ENCODE measurements at regions not wholly inside any gene's neighbourhood (a gene's known extent, or its start where the extent isn't known, plus 50 kb on each side); places are given as distances from the start of the nearest gene placed in this dataset.

DNA sequence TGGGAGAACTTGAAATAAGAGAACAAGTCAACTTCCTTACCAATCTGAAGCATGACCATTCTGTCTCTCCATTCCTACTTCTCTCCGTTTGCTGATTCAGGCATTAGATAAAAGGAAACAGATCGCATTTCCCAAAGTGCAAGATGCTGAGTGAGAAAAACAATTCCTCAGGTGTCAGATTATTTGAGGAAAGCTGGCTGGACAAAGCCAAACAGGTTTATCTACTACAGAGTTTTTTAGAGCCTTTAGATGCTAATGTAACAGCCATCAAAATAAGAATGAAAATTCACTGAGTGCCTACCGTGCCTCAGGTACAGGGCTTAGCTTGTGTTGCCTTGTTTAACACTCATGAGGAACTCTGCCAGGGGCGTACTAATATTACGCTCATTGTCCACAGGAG lies 135.9 kb upstream of the MBL2 start:
- H3K27me3 ChIP-seq (ENCODE audit: control insufficient read depth, insufficient read depth, low read length): no peaks in the 10 kb centered on the region
- H3K36me3 ChIP-seq (replicated peaks; ENCODE audit: control insufficient read depth, insufficient read depth, low read length): no peaks in the 10 kb centered on the region
- H3K4me3 ChIP-seq (ENCODE audit: insufficient read depth, low read depth, low read length): no peak overlapping the region
- no peak for DNase-seq

GRCh38 chr10:52906046-52906445 lies 133.5 kb upstream of the MBL2 start:
- no peaks in the 10 kb centered on the region for H3K36me3 ChIP-seq (replicated peaks; ENCODE audit: control insufficient read depth, insufficient read depth, low read length)
- no peaks in the 10 kb centered on the region for H3K27me3 ChIP-seq (ENCODE audit: control insufficient read depth, insufficient read depth, low read length)
- H3K4me3 ChIP-seq (ENCODE audit: insufficient read depth, low read depth, low read length): no peak overlapping the region
- DNase-seq: no peak

DNA sequence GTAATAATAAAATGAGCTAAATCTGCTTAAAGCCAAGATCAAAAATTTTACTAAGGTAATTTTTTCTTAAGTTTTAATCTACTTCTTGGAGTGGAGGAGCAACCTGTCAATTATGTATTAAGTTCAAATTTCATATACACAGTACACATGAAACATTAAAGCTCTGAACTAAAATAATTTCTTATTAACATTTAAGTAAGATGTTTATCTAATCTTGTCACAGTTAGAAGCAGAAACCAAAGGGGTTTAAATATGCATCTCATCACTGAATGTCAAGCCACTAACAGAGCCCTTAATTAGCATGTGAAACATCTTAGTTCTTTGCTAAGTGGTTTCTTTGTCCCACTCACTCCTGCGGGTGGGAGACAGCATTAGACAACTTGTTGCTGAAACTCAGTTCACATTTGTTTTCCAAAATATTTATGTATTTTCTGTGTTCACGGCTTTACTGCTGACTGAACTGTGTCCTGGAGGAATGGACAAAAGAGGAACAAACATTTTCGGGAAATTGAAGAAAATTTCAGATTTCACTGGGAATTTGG lies 130.9 kb upstream of the MBL2 start:
- no peaks in the 10 kb centered on the region for H3K27me3 ChIP-seq (ENCODE audit: control insufficient read depth, insufficient read depth, low read length)
- DNase-seq: no peak

GRCh38 chr10:52900593-52900992 lies 128.0 kb upstream of the MBL2 start:
- no peaks in the 10 kb centered on the region for H3K36me3 ChIP-seq (replicated peaks; ENCODE audit: control insufficient read depth, insufficient read depth, low read length)
- DNase-seq: no peak
- no peak overlapping the region for H3K4me3 ChIP-seq (ENCODE audit: insufficient read depth, low read depth, low read length)
- no peaks in the 10 kb centered on the region for H3K27me3 ChIP-seq (ENCODE audit: control insufficient read depth, insufficient read depth, low read length)

More for the DNA sequence above, 130.9 kb upstream of the MBL2 start:
- Histone ChIP-seq H3K36me3 (replicated peaks; ENCODE audit: control insufficient read depth, insufficient read depth, low read length) (no peaks in the 10 kb centered on the region), H3K4me3 (ENCODE audit: insufficient read depth, low read depth, low read length) (no peak overlapping the region)

DNA sequence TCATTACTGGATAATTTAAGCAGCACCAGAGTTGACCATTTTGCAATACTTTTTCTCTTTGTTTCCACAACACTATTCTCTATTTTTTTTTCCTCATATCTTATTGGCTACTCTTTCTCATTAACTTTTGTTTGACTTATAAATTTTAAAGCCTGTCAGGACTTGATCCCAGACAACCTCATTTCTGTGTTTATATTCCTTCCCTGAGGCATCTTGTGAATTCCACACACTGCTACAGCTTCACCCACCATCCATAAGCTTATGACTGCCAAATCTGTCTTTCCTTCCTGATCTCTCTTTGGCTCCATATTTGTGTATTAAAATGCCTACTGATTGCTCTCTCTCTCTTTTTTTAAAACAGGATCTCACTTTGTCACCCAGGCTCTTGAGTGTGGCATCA lies 124.6 kb upstream of the MBL2 start:
- no peak overlapping the region for H3K4me3 ChIP-seq (ENCODE audit: insufficient read depth, low read depth, low read length)

GRCh38 chr10:52895059-52895458 lies 122.5 kb upstream of the MBL2 start:
- Histone ChIP-seq H3K27me3 (ENCODE audit: control insufficient read depth, insufficient read depth, low read length) (no peaks in the 10 kb centered on the region), H3K36me3 (replicated peaks; ENCODE audit: control insufficient read depth, insufficient read depth, low read length) (no peaks in the 10 kb centered on the region), H3K4me3 (ENCODE audit: insufficient read depth, low read depth, low read length) (no peak overlapping the region)
- DNase-seq: no peak

More for the DNA sequence above, 124.6 kb upstream of the MBL2 start:
- Histone ChIP-seq H3K27me3 (ENCODE audit: control insufficient read depth, insufficient read depth, low read length) (no peaks in the 10 kb centered on the region), H3K36me3 (replicated peaks; ENCODE audit: control insufficient read depth, insufficient read depth, low read length) (no peaks in the 10 kb centered on the region)
- DNase-seq: no peak

GRCh38 chr10:52890281-52890680 lies 117.7 kb upstream of the MBL2 start:
- Histone ChIP-seq H3K36me3 (replicated peaks; ENCODE audit: control insufficient read depth, insufficient read depth, low read length) (no peaks in the 10 kb centered on the region), H3K4me3 (ENCODE audit: insufficient read depth, low read depth, low read length) (no peak overlapping the region), H3K27me3 (ENCODE audit: control insufficient read depth, insufficient read depth, low read length) (no peaks in the 10 kb centered on the region)
- DNase-seq: no peak

- Histone ChIP-seq H3K36me3 (replicated peaks; ENCODE audit: control insufficient read depth, insufficient read depth, low read length) (no peaks in the 10 kb centered on the region), H3K27me3 (ENCODE audit: control insufficient read depth, insufficient read depth, low read length) (no peaks in the 10 kb centered on the region), H3K4me3 (ENCODE audit: insufficient read depth, low read depth, low read length) (no peak overlapping the region)
- DNase-seq: no peak
Observed at GRCh38 chr10:52889611-52890010, 117.0 kb upstream of the MBL2 start.

GRCh38 chr10:52883996-52884871 lies 111.7 kb upstream of the MBL2 start:
- peak; percentile 64 for DNase-seq
- Histone ChIP-seq H3K36me3 (replicated peaks; ENCODE audit: control insufficient read depth, insufficient read depth, low read length) (no peaks in the 10 kb centered on the region), H3K4me3 (ENCODE audit: insufficient read depth, low read depth, low read length) (no peak overlapping the region), H3K27me3 (ENCODE audit: control insufficient read depth, insufficient read depth, low read length) (no peaks in the 10 kb centered on the region)

- H3K4me3 ChIP-seq (ENCODE audit: insufficient read depth, low read depth, low read length): no peak overlapping the region
- no peak for DNase-seq
- H3K27me3 ChIP-seq (ENCODE audit: control insufficient read depth, insufficient read depth, low read length): no peaks in the 10 kb centered on the region
- no peaks in the 10 kb centered on the region for H3K36me3 ChIP-seq (replicated peaks; ENCODE audit: control insufficient read depth, insufficient read depth, low read length)
Observed at GRCh38 chr10:52879091-52879807, 106.7 kb upstream of the MBL2 start.

- DNase-seq: no peak
Observed at GRCh38 chr10:52877451-52877850, 104.9 kb upstream of the MBL2 start.

DNA sequence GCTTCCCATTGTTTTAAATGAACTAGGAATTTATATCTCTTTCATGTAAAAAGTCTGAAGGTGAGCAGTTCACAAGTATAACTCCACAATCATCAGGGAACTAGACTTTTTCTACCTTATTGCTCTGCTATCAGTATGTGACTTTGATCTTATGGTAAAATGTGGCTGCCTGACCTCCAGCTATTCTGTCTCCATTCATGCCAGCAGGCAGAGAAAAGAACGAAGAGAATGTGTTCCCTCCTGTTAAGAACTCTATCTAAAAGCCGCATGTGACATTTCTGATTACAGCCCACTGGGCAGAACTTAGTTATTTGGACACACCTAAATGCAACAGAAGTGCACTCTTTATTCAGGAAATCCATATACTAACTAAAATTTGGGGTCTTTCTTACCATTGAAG lies 102.8 kb upstream of the MBL2 start:
- H3K27me3 ChIP-seq (ENCODE audit: control insufficient read depth, insufficient read depth, low read length): no peaks in the 10 kb centered on the region
- no peaks in the 10 kb centered on the region for H3K36me3 ChIP-seq (replicated peaks; ENCODE audit: control insufficient read depth, insufficient read depth, low read length)
- no peak overlapping the region for H3K4me3 ChIP-seq (ENCODE audit: insufficient read depth, low read depth, low read length)
- DNase-seq: no peak

More at GRCh38 chr10:52877451-52877850, 104.9 kb upstream of the MBL2 start:
- H3K27me3 ChIP-seq (ENCODE audit: control insufficient read depth, insufficient read depth, low read length): no peaks in the 10 kb centered on the region
- no peaks in the 10 kb centered on the region for H3K36me3 ChIP-seq (replicated peaks; ENCODE audit: control insufficient read depth, insufficient read depth, low read length)
- H3K4me3 ChIP-seq (ENCODE audit: insufficient read depth, low read depth, low read length): no peak overlapping the region

DNA sequence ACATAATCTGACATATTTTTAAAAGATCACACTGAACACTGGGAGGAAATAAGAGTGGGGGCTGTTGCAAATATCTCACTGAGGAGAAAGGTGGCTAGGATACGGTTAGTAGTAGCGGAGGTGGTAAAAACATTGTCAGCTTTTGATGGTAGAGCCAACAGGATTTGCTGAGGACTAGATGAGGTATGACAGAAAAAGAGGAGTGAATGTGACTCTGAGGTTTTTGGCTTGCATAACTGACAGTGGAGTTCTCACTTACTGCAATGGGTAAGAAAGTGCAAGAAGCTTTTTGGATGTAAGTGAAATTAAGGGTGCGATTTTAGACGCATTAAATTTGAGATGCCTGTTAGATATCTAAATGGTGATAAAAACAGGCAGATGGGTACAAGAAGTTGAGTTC lies 102.0 kb upstream of the MBL2 start:
- Histone ChIP-seq H3K4me3 (ENCODE audit: insufficient read depth, low read depth, low read length) (no peak overlapping the region), H3K36me3 (replicated peaks; ENCODE audit: control insufficient read depth, insufficient read depth, low read length) (no peaks in the 10 kb centered on the region), H3K27me3 (ENCODE audit: control insufficient read depth, insufficient read depth, low read length) (no peaks in the 10 kb centered on the region)
- DNase-seq: no peak

DNA sequence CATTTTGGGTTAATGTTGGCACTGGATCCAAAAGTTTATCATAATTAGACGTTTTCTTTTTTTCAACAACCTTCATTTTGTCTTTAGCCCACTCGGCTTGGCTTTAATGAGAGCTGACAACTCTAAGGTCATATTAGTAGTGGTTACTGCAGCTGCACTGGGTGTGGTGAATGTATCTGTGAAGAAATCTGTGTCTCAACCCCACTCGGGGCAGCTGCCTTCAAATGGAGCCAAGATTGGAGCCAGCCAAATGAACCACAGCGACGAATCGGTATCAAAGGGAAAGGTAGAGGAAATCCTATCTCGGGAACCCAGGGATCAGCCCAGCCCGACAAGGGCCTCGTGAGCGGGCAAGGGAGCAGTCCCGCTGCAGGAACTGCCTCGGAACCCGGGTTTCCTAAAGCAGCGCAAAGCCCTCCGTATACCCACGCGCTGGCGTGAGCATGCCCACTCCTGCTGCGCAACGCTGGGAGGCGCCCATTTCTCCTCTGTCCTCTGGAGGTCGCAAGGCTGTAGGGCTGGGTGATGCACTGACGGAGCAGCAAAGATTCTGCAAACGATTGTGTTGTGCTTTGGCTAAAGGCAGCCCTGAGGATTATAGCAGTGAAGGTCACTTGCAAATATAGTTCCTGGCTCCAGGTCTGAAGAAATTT lies 98.7 kb upstream of the MBL2 start:
- Histone ChIP-seq H3K36me3 (replicated peaks; ENCODE audit: control insufficient read depth, insufficient read depth, low read length) (no peaks in the 10 kb centered on the region), H3K27me3 (ENCODE audit: control insufficient read depth, insufficient read depth, low read length) (no peaks in the 10 kb centered on the region), H3K4me3 (ENCODE audit: insufficient read depth, low read depth, low read length) (no peak overlapping the region)
- DNase-seq: no peak

Measured in H7 (cell line).